HL-60 (cell line): ENCODE measurements at regions not wholly inside any gene's neighbourhood (a gene's known extent, or its start where the extent isn't known, plus 50 kb on each side); places are given as distances from the start of the nearest gene placed in this dataset.
"Not testable (repeated sequence)": the region's sequence is repeated elsewhere in the genome, so short reads cannot be mapped to it uniquely, and the experiment has no call there.

Experiments
- DNase-seq, 2 experiments: peaks; one replicate each; pipeline ENCODE4 v3.0.0-alpha.2; 2010 to 2020; ENCODE audit warnings: low read depth in 1 of 2, low spot score in 1 of 2
- H3K27ac ChIP-seq: fragments of 250-450 bp; sonication (Bioruptor Pico); replicated peaks from 2 replicates; pipeline ENCODE4 v1.5.1; 2020; ENCODE audit warnings: mild to moderate bottlenecking, moderate library complexity
- H3K27me3 ChIP-seq: fragments of 250-450 bp; sonication (Bioruptor Pico); 2 replicates; pipeline ENCODE4 v1.5.1; 2021; ENCODE audit warnings: mild to moderate bottlenecking, moderate library complexity; ENCODE audit not compliant: insufficient read depth, poor library complexity, severe bottlenecking
- H3K4me3 ChIP-seq: replicated peaks from 2 replicates; pipeline ENCODE4 v1.5.1; 2011; ENCODE audit warnings: mild to moderate bottlenecking, control low read depth, low read length; ENCODE audit not compliant: insufficient read depth
- GABPA ChIP-seq: IDR thresholded peaks from 2 replicates; pipeline ENCODE4 v1.6.1; 2012; ENCODE audit warnings: low read depth
- POLR2AphosphoS5 ChIP-seq: IDR thresholded peaks from 2 replicates; pipeline ENCODE4 v1.6.1; 2012; ENCODE audit warnings: low read depth
- SPI1 ChIP-seq: IDR thresholded peaks from 2 replicates; pipeline ENCODE4 v1.6.1; 2012; ENCODE audit warnings: low read depth, mild to moderate bottlenecking, borderline replicate concordance
- TF ChIP-seq, protein P1 (sequence below): IDR thresholded peaks from 2 replicates; pipeline ENCODE4 v1.6.1; 2012; ENCODE audit warnings: low read depth; ENCODE audit not compliant: insufficient replicate concordance
- TF ChIP-seq, protein P2 (sequence below): IDR thresholded peaks from one replicate; pipeline ENCODE4 v1.5.1; 2011; ENCODE audit warnings: low read length, control low read depth, inconsistent platforms; ENCODE audit not compliant: insufficient read depth

DNA sequence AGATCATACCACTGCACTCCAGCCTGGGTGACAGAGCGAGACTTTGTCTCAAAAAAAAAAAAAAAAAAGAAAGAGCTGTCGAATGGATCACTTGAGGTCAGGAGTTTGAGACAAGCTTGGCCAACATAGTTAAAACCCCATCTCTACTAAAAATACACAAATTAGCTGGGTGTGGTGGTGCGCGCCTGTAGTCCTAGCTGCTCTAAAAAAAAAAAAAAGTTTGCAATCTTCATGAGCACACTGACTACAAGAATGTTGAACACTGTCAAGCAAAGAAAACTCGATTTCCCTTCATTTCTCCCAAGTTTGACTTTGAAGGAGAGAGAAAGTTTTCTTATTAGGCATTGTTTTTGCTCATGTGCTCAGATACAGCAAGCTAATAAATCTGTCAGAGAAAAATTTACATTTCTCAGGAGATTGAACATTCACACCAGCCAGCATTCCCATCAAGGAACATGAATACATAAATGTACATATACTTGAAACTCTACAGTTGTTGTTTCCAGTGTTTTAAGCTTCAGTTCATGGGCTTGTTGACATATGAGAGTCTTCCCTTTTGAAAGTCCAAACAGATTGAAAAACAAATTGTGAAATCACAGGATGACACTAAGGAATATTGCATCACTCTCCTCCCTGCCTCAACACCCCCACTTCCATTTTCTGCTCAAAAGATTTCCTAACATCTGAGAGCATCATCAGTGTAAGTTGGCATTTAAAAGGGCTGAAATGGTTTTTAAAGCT lies 81.8 kb downstream of the ARRDC3 start:
- Histone ChIP-seq H3K27me3 (no peaks in the 10 kb centered on the region), H3K27ac (no peak overlapping the region), H3K4me3 (no peak overlapping the region)
- DNase-seq, result peak in 1 of 2 experiments; percentile 44
- no peak for TF ChIP-seq GABPA
- TF ChIP-seq, protein P1, sequence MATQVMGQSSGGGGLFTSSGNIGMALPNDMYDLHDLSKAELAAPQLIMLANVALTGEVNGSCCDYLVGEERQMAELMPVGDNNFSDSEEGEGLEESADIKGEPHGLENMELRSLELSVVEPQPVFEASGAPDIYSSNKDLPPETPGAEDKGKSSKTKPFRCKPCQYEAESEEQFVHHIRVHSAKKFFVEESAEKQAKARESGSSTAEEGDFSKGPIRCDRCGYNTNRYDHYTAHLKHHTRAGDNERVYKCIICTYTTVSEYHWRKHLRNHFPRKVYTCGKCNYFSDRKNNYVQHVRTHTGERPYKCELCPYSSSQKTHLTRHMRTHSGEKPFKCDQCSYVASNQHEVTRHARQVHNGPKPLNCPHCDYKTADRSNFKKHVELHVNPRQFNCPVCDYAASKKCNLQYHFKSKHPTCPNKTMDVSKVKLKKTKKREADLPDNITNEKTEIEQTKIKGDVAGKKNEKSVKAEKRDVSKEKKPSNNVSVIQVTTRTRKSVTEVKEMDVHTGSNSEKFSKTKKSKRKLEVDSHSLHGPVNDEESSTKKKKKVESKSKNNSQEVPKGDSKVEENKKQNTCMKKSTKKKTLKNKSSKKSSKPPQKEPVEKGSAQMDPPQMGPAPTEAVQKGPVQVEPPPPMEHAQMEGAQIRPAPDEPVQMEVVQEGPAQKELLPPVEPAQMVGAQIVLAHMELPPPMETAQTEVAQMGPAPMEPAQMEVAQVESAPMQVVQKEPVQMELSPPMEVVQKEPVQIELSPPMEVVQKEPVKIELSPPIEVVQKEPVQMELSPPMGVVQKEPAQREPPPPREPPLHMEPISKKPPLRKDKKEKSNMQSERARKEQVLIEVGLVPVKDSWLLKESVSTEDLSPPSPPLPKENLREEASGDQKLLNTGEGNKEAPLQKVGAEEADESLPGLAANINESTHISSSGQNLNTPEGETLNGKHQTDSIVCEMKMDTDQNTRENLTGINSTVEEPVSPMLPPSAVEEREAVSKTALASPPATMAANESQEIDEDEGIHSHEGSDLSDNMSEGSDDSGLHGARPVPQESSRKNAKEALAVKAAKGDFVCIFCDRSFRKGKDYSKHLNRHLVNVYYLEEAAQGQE, result no peak
- no peak for TF ChIP-seq SPI1
- TF ChIP-seq, protein P2, sequence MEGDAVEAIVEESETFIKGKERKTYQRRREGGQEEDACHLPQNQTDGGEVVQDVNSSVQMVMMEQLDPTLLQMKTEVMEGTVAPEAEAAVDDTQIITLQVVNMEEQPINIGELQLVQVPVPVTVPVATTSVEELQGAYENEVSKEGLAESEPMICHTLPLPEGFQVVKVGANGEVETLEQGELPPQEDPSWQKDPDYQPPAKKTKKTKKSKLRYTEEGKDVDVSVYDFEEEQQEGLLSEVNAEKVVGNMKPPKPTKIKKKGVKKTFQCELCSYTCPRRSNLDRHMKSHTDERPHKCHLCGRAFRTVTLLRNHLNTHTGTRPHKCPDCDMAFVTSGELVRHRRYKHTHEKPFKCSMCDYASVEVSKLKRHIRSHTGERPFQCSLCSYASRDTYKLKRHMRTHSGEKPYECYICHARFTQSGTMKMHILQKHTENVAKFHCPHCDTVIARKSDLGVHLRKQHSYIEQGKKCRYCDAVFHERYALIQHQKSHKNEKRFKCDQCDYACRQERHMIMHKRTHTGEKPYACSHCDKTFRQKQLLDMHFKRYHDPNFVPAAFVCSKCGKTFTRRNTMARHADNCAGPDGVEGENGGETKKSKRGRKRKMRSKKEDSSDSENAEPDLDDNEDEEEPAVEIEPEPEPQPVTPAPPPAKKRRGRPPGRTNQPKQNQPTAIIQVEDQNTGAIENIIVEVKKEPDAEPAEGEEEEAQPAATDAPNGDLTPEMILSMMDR, result no peak
- no peak for TF ChIP-seq POLR2AphosphoS5

DNA sequence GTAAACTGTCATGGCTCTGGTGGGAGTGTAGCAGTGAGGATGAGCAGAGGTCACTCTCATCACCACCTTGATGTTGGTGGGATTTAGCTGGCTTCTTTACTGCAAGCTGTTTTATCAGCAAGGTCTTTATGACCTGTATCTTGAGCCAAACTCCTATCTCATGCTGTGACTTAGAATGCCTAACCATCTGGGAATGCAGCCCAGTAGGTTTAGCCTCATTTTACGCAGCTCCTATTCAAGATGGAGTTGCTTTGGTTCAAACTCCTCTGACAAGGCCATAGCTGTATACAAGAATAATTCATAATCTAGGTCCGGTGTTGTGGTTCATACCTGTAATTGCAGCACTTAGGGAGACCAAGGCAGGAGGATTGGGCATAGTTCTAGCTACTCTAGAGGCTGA lies 85.1 kb downstream of the ARRDC3 start:
- H3K27ac ChIP-seq, result no peak overlapping the region
- TF ChIP-seq GABPA, result no peak
- TF ChIP-seq, protein P1, result no peak
- no peak for TF ChIP-seq SPI1
- TF ChIP-seq, protein P2, result no peak
- no peak for TF ChIP-seq POLR2AphosphoS5
- DNase-seq, result no peak

DNA sequence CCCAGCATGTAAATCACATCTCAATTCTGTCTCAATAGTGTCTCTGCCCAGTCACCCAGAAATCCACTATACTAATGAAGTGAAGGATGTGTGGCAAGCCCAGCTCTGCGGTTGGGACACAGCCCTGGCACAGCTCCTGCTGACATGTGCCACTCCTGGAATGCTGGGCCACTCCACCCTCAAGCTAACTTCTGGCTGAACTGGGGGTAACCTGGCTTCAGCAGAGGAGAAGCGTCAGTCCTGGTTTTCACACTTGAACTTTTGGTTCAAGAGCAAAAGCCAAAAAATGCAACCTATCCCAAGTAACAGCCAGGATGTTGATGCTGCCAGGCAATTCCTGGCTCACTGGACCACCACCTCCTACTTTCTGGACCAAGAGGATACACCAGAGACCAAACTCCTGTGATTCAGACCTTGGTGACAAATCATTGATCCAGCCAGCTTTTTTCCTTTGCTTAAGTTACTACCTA lies 86.4 kb downstream of the ARRDC3 start:
- TF ChIP-seq, protein P1, result no peak
- no peak for TF ChIP-seq GABPA
- TF ChIP-seq, protein P2, result no peak
- no peak for TF ChIP-seq POLR2AphosphoS5
- no peak for TF ChIP-seq SPI1
- H3K27me3 ChIP-seq, result no peaks in the 10 kb centered on the region
- no peak overlapping the region for H3K27ac ChIP-seq
- H3K4me3 ChIP-seq, result no peak overlapping the region
- no peak for DNase-seq

More for the DNA sequence above, 85.1 kb downstream of the ARRDC3 start:
- no peak overlapping the region for H3K4me3 ChIP-seq
- H3K27me3 ChIP-seq, result no peaks in the 10 kb centered on the region

DNA sequence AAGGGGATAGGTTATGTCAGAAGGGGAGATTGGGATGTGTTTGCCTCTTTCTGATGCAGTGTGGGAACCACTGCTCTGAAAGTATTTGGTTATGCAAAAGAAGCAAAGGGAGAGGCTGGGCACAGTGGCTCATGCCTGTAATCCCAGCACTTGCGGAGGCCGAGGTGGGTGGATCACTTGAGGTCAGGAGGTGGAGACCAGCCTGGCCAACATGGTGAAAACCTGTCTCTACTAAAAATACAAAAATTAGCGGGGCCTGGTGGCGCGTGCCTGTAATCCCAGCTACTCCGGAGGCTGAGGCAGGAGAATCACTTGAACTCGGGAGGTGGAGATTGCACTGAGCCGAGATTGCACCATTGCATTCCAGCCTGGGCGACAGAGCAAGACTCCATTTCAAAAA lies 87.0 kb downstream of the ARRDC3 start:
- H3K27ac ChIP-seq, DNase-seq, H3K27me3 ChIP-seq, H3K4me3 ChIP-seq: not testable (repeated sequence)
